SJSA1 (cell line): ENCODE measurements at regions not wholly inside any gene's neighbourhood (a gene's known extent, or its start where the extent isn't known, plus 50 kb on each side); places are given as distances from the start of the nearest gene placed in this dataset.
A peak's percentile ranks its signal among the peaks of the same experiment; 100 is the strongest.

Source experiments
- DNase-seq, 2 experiments: peaks; one replicate each; pipeline ENCODE4 v3.0.0-alpha.2; 2015 to 2020; ENCODE audit warnings: low spot score in 2 of 2, low read depth in 1 of 2
- H3K27ac ChIP-seq: fragments of 250-450 bp; sonication (Bioruptor Pico); 2 replicates; pipeline ENCODE4 v1.5.1; 2020; ENCODE audit warnings: mild to moderate bottlenecking, moderate library complexity
- H3K27me3 ChIP-seq: fragments of 250-450 bp; sonication (Bioruptor Pico); replicated peaks from 2 replicates; pipeline ENCODE4 v1.5.1; 2020; ENCODE audit warnings: mild to moderate bottlenecking, moderate library complexity
- H3K36me3 ChIP-seq: fragments of 250-450 bp; sonication (Bioruptor Pico); 2 replicates; pipeline ENCODE4 v1.5.1; 2020; ENCODE audit warnings: mild to moderate bottlenecking
- H3K4me1 ChIP-seq: fragments of 250-450 bp; sonication (Bioruptor Pico); replicated peaks from 2 replicates; pipeline ENCODE4 v1.6.1; 2021; ENCODE audit warnings: mild to moderate bottlenecking
- H3K4me3 ChIP-seq: fragments of 250-450 bp; sonication (Bioruptor Pico); 2 replicates; pipeline ENCODE4 v1.5.1; 2020; ENCODE audit warnings: mild to moderate bottlenecking
- H3K9me3 ChIP-seq: fragments of 250-450 bp; sonication (Bioruptor Pico); replicated peaks from 2 replicates; pipeline ENCODE4 v1.5.1; 2020; ENCODE audit warnings: mild to moderate bottlenecking

DNA sequence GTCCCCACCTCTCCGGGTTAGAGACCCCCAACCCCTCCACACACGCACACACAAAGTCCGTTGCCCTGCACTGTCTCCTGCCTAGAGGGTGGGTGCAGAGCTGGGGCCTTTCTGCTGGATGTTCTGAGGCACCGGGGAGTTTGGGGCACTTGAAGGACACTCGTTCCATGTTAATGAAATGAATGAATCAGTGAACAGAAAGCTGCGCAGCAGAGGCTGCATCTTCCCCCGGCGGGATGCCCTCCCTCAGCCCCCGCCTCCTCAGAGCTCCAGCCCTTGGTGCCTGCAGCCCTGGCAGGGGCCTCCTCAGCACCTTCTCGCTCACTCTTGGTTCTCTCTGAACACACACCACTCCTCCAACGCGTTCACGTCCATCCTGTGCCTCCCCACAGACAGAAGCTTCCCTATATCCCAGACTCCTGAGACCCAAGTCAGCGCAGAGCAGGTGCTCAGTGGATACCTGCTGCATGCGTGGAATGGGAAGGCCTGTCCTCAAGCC, 611.9 kb downstream of the TBC1D22A start:
- Histone ChIP-seq H3K27ac (no peak overlapping the region), H3K4me1 (no peaks in the 10 kb centered on the region), H3K9me3 (no peaks in the 10 kb centered on the region; the same call in 1 of the 2 replicates), H3K4me3 (no peak overlapping the region), H3K27me3 (peaks cover 16% of the 10 kb centered on the region; the same call in 1 of the 2 replicates), H3K36me3 (no peaks in the 10 kb centered on the region)
- no peak for DNase-seq

DNA sequence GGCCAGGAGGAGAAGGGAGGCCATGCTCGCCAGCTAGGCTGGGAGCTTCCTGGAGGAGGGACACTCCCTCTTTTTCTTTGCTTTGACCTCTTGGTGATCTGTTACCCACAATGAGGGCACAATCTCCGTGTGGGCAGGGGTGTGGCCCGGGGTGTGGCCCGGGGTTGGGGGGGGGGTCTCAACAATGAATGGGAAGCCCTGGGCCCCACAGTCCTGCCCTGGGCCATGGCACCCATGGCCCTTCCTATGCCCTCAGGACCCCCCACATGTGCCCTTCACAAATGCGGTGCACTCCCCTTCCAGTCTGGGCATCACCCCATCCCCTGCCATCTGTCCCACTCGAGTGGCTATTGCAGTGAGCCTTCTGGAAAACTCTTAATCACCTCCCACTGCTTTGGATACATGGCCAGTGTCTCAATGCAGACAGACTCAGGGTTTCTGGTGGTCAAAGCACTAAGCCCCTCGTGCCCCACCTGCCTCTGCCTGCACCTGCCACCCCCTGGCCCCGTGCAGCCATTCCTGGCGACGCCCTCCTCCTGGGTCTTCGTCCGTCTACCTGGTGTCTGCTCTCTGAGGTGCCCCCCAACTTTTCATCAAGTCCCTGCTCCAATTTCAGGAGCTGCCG, 611.3 kb downstream of the TBC1D22A start:
- Histone ChIP-seq H3K4me1 (no peaks in the 10 kb centered on the region), H3K27me3 (peaks cover 16% of the 10 kb centered on the region; the same call in 1 of the 2 replicates), H3K4me3 (no peak overlapping the region), H3K36me3 (no peaks in the 10 kb centered on the region), H3K27ac (no peak overlapping the region), H3K9me3 (no peaks in the 10 kb centered on the region; the same call in 1 of the 2 replicates)
- no peak for DNase-seq

DNA sequence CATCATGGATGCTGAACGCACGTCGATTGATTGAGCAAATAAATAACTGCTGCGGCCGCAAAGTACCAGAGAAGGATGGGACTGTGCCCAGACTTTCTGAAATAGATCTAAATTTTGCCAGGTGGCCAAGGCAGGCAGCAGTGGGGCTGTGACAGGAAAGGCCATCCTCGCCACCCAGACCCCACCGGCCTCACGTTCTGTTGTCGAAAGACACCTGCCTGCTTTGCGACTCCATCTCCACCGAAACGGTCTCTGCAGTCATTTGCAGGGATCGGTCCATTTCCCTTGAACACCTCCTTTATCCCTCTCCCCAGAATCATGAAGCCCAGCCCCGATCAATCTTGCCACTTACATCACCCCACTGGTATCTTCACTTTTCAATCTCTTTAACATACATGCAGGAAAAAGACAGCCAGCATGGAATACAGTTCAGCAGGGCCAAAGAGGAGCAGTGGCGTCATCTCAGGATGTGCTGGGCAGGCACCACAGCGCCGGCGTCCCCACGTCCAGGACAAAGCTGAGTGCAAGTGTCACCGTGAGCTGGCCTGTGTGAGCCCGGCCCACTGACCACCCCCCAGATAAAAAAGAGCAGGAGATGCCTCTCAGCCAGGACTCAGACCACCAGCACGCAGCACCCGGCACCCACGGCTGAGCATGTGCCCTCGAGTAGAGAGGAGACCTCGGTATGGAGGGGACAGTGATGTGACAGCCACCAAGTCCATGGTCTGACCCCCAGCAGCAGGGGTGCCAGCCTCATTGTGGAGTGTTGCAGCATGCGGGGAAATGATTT, 610.3 kb downstream of the TBC1D22A start:
- DNase-seq: peak in 1 of 2 experiments; percentile 36
- no peaks in the 10 kb centered on the region for H3K9me3 ChIP-seq
- peaks cover 16% of the 10 kb centered on the region; the same call in 1 of the 2 replicates for H3K27me3 ChIP-seq
- no peak overlapping the region for H3K27ac ChIP-seq
- H3K36me3 ChIP-seq: no peaks in the 10 kb centered on the region
- H3K4me3 ChIP-seq: no peak overlapping the region
- H3K4me1 ChIP-seq: no peaks in the 10 kb centered on the region

DNA sequence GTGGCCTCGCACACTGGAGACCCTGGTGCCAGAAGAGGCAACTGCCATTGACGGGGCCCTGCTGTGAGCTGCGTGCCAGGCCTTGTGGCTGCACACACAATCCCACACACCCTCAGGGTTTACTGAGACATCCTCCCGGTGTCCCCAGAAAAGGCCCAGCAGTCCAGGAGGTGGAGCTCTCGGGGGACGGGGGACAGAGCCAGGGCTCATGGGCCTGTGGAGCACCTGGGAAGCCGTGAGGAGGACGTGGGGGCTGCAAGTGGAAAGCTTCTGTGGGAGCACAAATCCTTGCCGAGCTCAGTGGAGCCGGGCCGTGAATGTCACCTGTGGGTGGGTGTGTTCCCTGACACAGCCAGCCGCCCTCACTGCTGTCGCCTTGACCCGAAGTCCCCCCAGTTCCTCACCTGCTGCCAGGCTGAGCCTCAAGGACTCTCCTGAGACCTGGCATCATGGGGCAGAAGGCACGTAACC, 609.7 kb downstream of the TBC1D22A start:
- H3K27ac ChIP-seq: no peak overlapping the region
- H3K9me3 ChIP-seq: no peaks in the 10 kb centered on the region
- H3K4me3 ChIP-seq: no peak overlapping the region
- peaks cover 16% of the 10 kb centered on the region; the same call in 1 of the 2 replicates for H3K27me3 ChIP-seq
- H3K4me1 ChIP-seq: no peaks in the 10 kb centered on the region
- peak in 1 of 2 experiments; percentile 38 for DNase-seq
- H3K36me3 ChIP-seq: no peaks in the 10 kb centered on the region

DNA sequence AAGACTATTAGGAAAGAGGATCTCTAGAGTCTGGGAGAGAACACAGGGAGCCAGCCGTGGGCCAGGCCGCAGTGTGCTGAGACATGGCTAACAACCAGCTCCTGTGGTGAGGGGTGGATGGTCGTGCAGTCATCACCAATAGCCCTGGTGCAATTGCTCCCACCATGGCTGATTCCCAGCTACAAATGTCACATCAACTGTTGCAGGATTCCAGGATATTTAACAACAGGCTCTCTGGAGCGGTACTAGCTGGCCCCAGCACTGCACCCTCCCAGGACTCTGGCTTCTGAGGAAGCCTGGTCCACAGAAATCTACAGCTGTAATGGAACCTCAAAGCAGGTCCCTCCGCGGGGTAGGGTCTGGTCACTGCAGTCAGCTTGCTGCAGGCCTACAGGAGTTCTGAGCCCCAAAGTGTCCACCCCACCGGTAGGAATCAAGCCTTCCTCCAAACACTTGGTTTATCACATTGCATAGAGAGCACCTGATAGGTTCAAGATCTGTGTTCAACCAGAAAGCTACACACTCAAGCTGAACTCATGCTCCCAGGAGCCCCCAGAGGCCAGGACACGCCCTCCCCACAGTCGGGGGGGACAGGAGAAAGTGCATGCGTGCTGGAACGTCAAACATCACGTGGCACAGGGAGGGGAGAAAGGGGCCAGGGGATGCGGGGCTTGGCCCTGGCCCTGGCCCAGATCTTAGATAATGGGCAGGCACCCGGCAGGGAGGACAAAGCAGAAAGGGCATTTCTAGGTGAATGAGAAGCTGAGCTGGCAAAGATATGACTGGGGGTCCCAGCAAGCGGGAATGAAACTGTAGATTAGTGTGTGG, 609.0 kb downstream of the TBC1D22A start:
- H3K9me3 ChIP-seq: no peaks in the 10 kb centered on the region
- H3K36me3 ChIP-seq: no peaks in the 10 kb centered on the region
- no peaks in the 10 kb centered on the region for H3K4me1 ChIP-seq
- peak in 1 of 2 experiments; percentile 35 for DNase-seq
- no peak overlapping the region for H3K27ac ChIP-seq
- peaks cover 10% of the 10 kb centered on the region; the same call in 1 of the 2 replicates for H3K27me3 ChIP-seq
- no peak overlapping the region for H3K4me3 ChIP-seq

DNA sequence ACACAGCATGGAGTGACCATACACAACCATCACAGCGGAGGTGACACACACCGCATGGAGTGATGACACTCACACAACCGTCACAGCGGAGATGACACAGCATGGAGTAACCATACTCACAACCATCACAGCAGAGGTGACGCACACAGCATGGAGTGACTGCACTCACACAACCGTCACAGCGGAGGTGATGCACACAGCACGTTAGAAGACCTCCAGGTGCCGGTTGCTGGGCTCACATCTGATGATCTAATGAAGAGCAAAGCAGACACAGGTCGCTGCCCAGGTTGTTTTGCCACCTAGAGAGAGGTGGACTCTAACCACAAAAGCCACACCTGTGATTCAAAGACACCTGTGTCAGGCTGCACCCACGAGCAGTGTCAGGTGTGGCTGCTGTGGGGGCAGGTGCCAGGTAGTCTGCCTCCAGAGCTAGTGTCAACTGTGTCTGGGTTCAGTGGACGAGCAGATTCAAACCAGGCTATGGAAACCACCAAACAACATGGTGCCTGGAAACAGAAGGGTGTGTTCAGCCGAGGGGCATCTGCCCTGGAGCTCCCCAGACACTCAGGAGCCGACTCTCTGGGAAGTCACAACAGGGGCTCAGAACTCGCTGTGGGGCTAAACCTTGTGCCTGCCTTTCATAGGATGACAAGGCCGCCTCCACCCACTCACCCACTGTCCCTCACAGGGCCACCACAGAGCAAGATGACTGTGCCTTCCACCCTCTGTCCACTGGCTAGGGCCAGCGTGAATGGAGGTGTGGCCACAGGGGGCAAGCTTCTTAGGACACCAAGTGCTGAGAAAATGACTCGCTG, 608.2 kb downstream of the TBC1D22A start:
- Histone ChIP-seq H3K4me1 (no peaks in the 10 kb centered on the region), H3K9me3 (no peaks in the 10 kb centered on the region), H3K27ac (no peak overlapping the region), H3K4me3 (no peak overlapping the region), H3K27me3 (peaks cover 10% of the 10 kb centered on the region; the same call in 1 of the 2 replicates), H3K36me3 (no peaks in the 10 kb centered on the region)
- DNase-seq: peak in 1 of 2 experiments; percentile 37

DNA sequence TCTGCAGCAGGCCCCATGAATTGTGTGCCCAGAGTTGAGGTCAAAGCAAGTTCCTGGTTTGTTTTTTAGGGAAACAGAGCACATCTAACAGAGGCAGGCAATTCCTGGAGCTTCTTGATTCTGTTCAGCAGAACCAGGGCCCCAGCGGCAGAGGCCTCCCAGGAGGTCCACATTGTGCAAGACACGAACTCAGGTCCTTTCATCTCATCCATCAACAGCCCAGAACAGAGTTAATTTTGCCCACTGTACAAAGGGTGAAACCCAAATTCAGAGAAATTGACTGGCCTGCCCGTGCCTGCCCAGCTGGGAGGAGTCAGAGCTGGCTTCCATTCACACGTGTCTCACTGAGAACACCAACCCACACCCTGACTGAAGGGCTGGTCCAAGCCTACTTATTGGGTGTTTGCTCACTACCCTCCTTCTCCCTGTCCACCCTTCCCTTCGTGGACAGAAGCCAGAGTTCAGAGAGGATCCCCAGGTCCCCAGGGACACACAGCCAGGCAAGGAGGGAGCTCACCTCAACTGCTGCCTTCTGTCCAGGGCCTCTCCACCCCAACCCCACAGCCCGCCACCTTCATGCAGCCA, 607.1 kb downstream of the TBC1D22A start:
- H3K27ac ChIP-seq: no peak overlapping the region

DNA sequence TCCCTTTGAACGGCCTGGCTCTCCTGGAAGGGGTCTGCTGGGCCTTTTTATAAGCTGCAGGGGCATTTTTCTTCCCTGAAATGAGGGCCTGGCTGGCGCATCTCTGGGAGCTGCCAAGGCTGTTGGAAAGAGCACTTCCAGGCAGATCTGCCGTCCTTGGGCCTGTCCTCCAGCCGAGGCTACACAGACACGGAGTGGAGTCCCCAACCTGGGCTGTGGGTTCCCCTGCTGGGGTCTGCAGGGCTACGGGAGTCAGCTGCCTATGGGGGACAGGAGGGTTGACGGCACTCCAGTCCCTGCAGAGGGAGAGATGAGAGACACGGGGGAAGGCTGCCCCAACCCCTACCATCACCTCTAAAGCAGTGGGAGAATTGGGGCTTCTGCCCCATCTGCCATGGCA, 606.6 kb downstream of the TBC1D22A start:
- Histone ChIP-seq H3K36me3 (no peaks in the 10 kb centered on the region), H3K9me3 (no peaks in the 10 kb centered on the region), H3K4me1 (no peaks in the 10 kb centered on the region), H3K4me3 (no peak overlapping the region), H3K27me3 (peaks cover 10% of the 10 kb centered on the region; the same call in 1 of the 2 replicates), H3K27ac (no peak overlapping the region)
- DNase-seq: peak in 1 of 2 experiments; percentile 32

More for the DNA sequence above, 607.1 kb downstream of the TBC1D22A start:
- Histone ChIP-seq H3K36me3 (no peaks in the 10 kb centered on the region), H3K4me3 (no peak overlapping the region), H3K4me1 (no peaks in the 10 kb centered on the region), H3K9me3 (no peaks in the 10 kb centered on the region), H3K27me3 (peaks cover 10% of the 10 kb centered on the region; the same call in 1 of the 2 replicates)
- peak in 1 of 2 experiments; percentile 26 for DNase-seq

DNA sequence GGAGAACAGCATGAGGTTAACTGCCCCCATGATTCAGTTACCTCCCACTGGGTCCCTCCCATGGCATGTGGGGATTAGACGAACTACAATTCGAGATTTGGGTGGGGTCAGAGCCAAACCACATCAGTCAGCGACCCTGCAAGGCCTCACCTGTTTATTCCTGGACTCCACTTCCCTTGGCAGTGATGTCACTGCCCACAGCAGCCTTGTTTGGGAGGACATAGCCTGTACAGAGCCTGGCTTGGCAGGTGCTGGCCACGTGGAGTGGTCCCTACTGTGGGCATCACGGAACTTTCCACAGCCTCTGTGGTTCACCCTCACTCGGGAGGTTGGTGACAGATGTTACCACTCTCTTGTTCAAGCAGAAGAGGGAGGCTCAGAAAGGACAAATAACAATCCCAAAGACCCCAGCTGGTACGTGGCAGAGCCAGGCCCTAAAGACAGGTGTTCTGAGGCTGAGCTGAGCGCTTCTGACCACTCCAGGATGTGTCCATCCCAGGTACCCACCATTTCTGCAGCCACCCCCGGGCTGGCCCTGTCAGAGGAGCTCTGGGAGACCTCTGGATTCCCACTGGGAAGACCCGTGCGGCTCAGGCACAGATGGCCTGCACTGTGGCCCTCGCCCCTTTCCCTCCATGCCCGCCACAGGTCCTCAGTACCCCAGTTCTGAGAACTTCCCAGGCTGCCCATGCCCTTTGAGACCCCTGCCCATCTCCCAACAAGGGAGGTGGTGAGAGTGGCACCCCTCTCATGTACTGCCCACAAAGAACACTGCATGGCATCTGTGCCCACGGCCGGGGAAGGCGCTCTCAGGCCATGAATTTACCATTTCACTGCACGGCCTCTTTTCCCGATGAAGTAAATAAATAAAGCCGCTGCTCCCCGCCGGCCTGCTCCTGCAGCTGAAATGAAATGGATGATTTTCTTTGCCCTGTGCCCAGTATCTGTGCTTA, 605.8 kb downstream of the TBC1D22A start:
- peak in 1 of 2 experiments; percentile 16 for DNase-seq
- peaks cover 10% of the 10 kb centered on the region; the same call in 1 of the 2 replicates for H3K27me3 ChIP-seq
- H3K36me3 ChIP-seq: no peaks in the 10 kb centered on the region
- H3K27ac ChIP-seq: no peak overlapping the region
- H3K9me3 ChIP-seq: no peaks in the 10 kb centered on the region
- H3K4me1 ChIP-seq: no peaks in the 10 kb centered on the region
- H3K4me3 ChIP-seq: no peak overlapping the region

DNA sequence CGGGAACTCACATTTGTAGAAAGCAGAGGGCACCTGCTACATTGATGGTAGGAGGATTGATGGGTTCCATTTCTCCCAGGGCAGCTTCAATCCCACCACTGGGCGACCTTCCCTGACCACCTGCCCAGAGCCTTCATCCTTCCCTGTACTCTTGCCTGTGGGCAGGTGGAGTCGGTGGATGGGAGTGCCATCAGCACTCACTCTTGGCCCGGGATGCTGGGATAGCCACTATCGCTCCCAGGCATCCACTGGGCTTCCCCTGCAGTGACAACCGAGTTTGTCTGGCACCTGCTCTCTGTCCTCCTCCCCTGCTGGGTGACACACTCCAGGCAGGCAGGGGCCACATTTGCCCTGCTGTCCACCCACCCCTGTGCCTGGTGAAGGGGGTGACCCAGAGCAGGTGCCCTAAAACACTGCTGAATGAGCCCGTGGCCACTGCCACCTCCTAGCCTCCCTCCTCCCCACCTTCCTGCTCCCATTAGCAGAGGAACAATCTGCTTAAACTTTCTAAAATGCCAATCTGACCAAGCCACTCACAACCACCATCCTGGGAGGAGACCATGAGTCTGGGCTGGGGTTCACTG, 604.7 kb downstream of the TBC1D22A start:
- peak in 1 of 2 experiments; percentile 28 for DNase-seq
- H3K36me3 ChIP-seq: no peaks in the 10 kb centered on the region
- H3K4me1 ChIP-seq: no peaks in the 10 kb centered on the region
- peaks cover 3% of the 10 kb centered on the region; the same call in 1 of the 2 replicates for H3K27me3 ChIP-seq
- no peak overlapping the region for H3K4me3 ChIP-seq
- H3K9me3 ChIP-seq: no peaks in the 10 kb centered on the region
- no peak overlapping the region for H3K27ac ChIP-seq

DNA sequence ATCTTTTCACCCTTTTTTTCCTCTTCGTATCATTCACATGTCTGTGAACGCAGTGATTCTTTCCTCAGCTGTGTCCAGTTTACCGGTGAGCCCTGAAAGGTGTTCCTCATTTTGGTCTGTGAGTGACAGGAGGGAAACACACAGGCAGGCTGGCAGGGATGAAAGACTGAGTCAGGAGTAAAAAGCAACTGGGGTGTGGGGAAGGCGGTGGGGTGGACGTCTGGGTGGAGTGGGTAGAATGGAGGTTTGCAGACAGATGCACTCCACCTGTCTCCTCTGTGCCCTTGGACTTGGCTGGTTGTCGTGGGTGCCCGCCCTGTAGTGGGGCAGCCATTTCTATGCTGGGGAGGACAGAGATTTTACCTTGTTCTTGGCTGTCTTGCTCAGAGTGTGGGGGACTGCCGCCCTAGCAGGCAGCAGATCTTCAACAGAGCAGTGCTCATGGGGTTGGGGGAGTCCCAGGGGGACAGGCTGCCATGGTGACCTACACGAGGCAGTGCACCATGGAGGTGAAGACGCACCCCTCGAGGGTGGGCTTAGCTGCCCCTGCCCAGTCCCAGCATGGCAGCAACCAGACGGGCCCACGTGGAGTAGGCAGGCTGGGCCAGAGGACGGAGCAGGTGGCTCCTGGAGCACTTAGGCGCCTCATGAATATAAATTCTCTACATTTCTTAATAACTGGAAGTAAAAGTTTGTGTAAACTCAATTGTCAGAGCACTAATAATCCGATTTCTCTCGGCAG, 603.7 kb downstream of the TBC1D22A start:
- Histone ChIP-seq H3K27me3 (no peaks in the 10 kb centered on the region), H3K36me3 (no peaks in the 10 kb centered on the region), H3K27ac (no peak overlapping the region), H3K4me3 (no peak overlapping the region), H3K4me1 (no peaks in the 10 kb centered on the region), H3K9me3 (peaks cover 4% of the 10 kb centered on the region; the same call in 1 of the 2 replicates)
- DNase-seq: peak in 1 of 2 experiments; percentile 27
